Sciatic nerve (tissue), 2 donors: ENCODE measurements at regions not wholly inside any gene's neighbourhood (a gene's known extent, or its start where the extent isn't known, plus 50 kb on each side); places are given as distances from the start of the nearest gene placed in this dataset.

Experiments
- ATAC-seq: fragments of 200-7000 bp; cut with Tn5 transposase; one replicate; pipeline ENCODE4 v1.9.1; 2020; ENCODE audit warnings: mild to moderate bottlenecking, moderate library complexity
- DNase-seq: peaks from one replicate; pipeline ENCODE4 v3.0.0-alpha.2; 2020; ENCODE audit warnings: low spot score
- intact Hi-C: fragments of 100-400 bp; cut with DNase I; formaldehyde crosslinking; loops from one replicate; pipeline ENCODE4 v1.14.2; 2022
- donor health status: DM: no; HTN: no; CAD: no.
- donor health status: DM: no; HTN: no; CAD: no.

GRCh38 chr2:15863089-15863488 is 77.3 kb upstream of the MYCN start:
- DNase-seq (no peak), ATAC-seq (no peak)
- intact Hi-C loops, result no loop called here

GRCh38 chr2:15863494-15864175 is 76.7 kb upstream of the MYCN start:
- intact Hi-C loops, result no loop called here
- no peak for DNase-seq
- no peak for ATAC-seq

- intact Hi-C loops, result no loop called here
- no peak for ATAC-seq
- no peak for DNase-seq
These were observed 76.1 kb upstream of the MYCN start for GRCh38 chr2:15864176-15864769.

DNA sequence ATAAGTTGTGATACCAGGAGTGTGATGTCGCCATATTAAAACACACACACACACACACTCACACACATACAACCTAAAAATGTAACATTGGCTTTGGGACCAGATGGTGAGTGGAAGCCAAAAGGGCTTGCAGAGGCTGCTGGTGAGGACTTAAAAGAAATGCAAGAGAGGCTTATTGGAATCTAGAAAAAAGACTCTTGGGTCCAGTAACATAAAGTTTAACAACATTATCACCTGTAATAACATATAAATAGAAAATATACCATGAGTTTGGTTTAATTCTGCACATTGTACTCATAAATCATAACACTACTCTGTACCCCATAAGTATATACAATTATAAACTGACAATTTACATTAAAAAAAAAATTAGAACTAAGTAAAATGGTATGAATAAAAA is 74.4 kb upstream of the MYCN start:
- ATAC-seq (no peak), DNase-seq (no peak)
- intact Hi-C loops, result no loop called here

DNA sequence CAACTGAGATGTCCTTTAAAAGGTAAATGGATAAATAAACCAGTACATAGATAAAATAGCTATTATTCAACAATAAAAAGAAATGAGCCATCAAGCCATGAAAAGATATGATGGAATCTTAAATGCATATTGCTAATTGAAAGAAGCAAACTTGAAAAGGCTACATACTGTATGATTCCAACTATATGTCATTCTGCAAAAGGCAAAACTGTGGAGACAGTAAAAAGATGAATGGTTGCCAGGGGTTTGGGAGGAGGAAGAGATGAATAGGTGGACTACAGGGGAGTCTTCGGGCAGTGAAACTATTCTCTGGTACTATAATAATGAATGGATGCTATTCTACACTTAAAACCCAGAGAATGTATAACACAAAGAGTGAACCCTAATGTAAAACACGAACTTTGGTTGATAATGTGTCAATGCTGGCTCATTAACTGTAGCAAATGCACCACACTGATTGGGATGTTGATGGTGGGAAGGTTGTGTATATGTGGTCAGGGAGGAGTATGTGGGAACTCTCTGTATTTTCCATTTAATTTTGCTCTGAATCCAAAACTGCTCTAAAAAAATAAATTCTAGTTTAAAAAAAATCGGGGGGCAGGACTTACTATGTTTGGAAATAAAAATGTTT is 73.7 kb upstream of the MYCN start:
- DNase-seq, result no peak
- intact Hi-C loops, result no loop called here
- ATAC-seq, result no peak

DNA sequence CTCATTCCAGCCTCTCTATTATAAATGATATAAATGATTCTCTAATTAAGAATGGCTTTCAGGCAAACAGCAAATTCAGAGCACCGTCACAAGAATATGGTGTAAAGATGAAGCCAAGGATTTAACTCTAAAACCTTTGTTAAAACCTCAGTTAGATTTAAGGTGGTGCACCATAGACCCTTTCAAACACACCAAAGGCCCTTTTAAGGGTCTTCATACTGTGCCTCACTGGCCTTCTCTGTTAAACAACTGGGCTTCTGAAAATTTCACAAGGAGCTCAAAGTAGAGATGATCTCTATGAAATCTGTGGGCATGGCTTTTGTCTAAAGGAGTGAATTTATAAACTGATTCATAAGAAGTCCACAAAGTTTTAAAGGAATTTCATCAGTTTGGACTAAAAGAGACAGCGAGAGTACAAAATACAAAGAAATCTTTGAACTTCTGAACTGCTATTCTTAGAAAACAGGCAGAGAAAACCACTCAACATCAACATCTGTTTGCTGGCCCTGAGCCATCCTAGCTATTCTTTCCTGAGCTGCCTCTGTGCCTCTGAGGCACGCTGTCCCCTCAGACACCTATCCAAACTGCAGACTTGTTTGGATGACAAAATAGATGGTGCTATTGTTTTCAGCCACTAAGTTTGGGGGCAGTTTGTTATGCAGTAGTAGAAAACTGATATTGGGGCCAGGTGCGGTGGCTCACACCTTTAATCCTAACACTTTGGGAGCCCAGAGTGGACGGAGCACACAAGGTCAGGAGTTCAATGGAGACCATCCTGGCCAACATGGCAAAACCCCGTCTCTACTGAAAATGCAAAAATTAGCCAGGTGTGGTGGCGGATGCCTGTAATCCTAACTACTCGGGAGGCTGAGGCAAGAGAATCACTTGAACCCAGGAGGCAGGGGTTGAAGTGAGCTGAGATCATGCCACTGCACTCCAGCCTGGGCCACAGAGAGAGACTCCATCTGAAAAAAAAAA is 72.9 kb upstream of the MYCN start:
- ATAC-seq, result no peak
- intact Hi-C loops, result no loop called here
- no peak for DNase-seq

- intact Hi-C loops, result no loop called here
- ATAC-seq (no peak), DNase-seq (no peak)
These were observed 72.2 kb upstream of the MYCN start for GRCh38 chr2:15868186-15868585.

DNA sequence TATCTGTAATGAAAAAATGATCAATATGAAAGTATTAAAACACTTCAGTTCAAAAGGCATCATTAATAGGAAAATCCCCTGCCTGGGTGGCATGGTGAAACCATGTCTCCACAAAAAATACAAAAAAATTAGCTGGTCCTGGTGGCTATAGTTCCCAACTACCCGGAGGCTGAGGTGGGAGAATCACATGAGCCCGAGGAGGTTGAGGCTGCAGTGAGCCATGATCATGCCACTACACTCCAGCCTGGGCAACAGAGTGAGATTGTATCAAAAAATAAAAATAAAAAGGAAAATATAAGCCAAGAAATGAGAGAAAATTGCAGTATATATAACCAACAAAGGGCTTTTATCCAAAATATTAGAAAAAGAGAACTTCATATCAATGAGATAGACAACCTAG is 71.6 kb upstream of the MYCN start:
- DNase-seq, result no peak
- ATAC-seq, result no peak
- intact Hi-C loops, result no loop called here

- no peak for DNase-seq
- no peak for ATAC-seq
- intact Hi-C loops, result no loop called here
These were observed 71.0 kb upstream of the MYCN start for GRCh38 chr2:15869396-15869795.

- ATAC-seq (no peak), DNase-seq (no peak)
- intact Hi-C loops, result no loop called here
These were observed 70.5 kb upstream of the MYCN start for GRCh38 chr2:15869871-15870270.

DNA sequence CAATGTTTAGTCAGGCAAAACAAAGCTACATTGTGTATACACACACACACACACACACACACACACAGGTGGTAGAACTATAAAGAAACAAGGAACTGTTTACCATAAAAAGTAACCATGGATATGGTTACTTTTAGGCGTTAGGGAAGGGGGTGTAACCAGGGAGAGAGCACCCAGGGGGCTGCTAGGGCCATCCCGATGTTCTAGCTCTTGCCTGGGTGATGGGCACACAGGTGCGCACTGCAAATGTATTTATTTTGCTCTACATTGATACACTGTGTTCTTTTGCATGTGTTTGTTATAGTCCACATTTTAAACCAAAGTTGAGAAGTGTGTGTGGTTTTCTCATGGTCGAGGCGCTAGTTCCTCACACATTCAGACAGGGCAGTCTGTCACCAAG is 69.8 kb upstream of the MYCN start:
- intact Hi-C loops, result no loop called here
- DNase-seq (no peak), ATAC-seq (no peak)

DNA sequence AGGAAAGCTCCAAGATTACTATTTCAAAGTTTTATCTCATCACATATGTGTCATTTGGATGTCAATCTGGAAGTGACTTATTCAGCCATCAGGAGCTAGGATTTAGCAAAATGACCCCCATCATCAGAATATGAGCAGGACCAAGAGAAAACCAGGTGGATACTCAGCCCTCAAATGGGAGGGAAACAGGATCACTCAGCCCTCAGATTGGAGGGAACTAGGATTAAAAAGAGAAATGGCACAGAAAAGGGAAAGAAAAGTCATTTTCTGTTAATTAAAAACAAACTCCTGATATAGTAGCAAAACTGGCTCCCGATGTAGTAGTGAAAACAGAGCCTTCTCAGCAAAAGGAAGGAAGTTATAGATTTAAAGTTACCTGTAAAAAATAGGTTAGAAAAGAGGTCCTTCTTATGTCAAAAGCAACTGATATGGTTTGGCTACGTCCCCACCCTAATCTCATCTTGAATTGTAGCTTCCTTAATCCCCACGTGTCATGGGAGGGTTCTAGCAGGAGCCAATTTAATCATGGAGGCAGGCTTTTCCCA is 69.0 kb upstream of the MYCN start:
- intact Hi-C loops, result no loop called here
- ATAC-seq (no peak), DNase-seq (no peak)

- no peak for ATAC-seq
- intact Hi-C loops, result no loop called here
- DNase-seq, result no peak
These were observed 67.5 kb upstream of the MYCN start for GRCh38 chr2:15872854-15873253.

DNA sequence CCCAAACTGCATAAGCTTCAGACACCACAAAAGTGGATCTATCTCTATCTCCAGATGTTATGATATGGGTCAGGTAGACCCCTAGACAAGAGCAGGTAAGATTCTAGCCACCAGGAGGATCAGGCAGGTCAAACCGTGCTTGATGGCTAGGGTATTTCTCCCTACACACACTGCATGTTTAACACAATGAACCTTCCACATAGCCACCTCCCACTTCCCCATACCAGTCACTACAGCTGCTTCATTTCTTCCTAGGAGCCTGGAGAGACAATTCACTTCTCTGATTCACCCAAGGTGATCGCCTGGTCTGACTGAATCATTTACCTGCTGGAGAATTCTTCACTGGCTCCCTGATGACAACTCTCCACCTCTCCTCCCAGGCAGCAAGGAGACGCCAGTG is 66.0 kb upstream of the MYCN start:
- no peak for DNase-seq
- no peak for ATAC-seq
- intact Hi-C loops, result no loop called here

- DNase-seq (no peak), ATAC-seq (no peak)
- intact Hi-C loops, result no loop called here
These were observed 65.2 kb upstream of the MYCN start for GRCh38 chr2:15874854-15875804.

DNA sequence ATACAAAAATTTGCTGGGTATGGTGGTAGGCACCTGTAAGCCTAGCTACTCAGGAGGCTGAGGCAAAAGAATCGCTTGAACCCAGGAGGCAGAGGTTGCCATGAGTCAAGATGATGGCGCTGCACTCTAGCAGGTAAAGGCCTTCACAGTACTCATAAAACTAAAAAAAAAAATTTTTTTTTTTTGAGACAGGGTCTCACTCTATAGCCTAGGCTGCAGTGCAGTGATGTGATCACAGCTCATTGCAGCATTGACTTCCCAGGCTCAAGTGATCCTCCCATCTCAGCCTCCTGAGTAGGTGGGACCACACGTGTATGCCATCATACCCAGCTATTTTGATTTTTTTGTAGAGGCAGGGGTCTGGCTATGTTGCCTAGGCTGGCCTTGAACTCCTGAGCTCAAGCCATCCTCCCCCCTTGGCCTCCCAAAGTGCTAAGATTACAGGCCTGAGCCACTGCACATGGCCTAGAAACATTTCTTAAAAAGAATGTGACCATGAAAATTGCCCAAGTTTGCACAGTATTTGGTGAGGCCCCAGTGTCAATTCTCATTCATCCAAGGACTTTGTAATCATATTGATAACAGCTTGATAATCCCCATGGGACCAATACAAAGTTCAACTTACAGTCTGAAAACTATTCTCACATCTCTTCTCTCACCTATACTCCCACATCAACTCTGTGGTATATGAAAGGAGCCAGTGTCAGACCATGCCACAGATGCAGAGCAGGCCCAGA is 64.2 kb upstream of the MYCN start:
- intact Hi-C loops, result no loop called here
- DNase-seq (no peak), ATAC-seq (no peak)

DNA sequence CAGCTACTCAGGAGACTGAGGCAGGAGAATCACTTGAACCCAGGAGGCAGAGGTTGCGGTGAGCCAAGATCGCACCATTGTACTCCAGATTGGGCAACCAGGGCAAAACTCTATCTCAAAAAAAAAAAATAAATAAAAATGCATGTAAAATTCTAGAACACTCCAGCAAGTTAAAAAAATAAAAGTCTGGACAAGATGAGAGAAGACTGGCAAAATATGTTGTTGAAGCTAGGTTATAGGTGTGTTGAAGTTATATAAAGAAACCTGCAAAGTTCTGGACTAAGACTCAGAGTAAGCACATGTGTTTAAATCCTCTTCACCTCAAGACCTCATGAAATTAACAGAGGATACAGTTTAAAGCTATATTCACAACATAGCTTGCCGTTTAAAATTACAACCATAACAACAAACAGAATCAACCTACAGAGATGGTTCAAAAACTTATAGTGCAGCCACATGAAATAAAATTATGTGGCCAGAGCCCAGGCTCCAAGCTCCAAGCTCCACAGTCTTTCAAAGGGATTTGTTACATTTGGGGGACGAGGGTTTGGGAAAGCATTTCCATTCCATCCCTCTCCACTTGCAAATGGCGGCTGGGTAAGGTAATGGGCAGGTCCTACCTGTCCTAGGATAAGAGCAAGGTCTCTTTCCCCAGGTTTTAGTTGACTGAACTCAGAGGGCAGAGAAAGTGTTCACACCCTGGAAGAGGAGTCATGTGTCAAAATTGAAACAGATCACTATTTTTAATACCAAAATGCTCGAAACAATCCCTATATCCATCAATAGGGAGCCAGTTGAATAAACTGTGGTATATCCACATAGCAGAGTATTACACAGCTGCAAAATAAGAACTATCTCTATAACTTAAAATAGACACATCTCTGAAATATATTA is 59.9 kb upstream of the MYCN start:
- intact Hi-C loops, result no loop called here
- no peak for ATAC-seq
- DNase-seq, result no peak
